ENCODE measurements at regions not wholly inside any gene's neighbourhood (a gene's known extent, or its start where the extent isn't known, plus 50 kb on each side); places are given as distances from the start of the nearest gene placed in this dataset.

DNA sequence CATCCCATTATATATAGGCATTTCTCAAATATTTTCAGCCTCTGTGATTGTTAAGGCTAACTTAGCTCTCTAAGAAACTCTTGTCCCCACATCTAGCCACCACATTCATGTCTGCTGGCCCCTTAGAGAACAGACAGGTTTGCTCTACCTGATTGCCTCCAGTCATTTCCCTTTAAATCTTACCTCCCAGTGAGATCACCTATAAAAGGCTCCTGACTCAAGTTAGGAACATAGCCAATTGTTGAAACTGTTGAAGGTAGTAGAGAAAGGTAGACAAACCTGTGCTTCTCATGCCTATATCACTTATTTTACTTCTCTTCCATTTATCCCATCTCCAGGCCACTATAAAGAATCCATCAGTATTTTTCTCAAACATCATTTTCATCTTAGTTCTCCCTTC, 771.4 kb downstream of the DIAPH3 start:
- no peak for TF ChIP-seq POLR2A (IDR thresholded peaks at IDR 0.05)
- TF ChIP-seq, protein P1, sequence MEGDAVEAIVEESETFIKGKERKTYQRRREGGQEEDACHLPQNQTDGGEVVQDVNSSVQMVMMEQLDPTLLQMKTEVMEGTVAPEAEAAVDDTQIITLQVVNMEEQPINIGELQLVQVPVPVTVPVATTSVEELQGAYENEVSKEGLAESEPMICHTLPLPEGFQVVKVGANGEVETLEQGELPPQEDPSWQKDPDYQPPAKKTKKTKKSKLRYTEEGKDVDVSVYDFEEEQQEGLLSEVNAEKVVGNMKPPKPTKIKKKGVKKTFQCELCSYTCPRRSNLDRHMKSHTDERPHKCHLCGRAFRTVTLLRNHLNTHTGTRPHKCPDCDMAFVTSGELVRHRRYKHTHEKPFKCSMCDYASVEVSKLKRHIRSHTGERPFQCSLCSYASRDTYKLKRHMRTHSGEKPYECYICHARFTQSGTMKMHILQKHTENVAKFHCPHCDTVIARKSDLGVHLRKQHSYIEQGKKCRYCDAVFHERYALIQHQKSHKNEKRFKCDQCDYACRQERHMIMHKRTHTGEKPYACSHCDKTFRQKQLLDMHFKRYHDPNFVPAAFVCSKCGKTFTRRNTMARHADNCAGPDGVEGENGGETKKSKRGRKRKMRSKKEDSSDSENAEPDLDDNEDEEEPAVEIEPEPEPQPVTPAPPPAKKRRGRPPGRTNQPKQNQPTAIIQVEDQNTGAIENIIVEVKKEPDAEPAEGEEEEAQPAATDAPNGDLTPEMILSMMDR (IDR thresholded peaks at IDR 0.05): no peak

Data from Peyer's patch (tissue), 4 donors.